ENCODE measurements at regions not wholly inside any gene's neighbourhood (a gene's known extent, or its start where the extent isn't known, plus 50 kb on each side); places are given as distances from the start of the nearest gene placed in this dataset.

DNA sequence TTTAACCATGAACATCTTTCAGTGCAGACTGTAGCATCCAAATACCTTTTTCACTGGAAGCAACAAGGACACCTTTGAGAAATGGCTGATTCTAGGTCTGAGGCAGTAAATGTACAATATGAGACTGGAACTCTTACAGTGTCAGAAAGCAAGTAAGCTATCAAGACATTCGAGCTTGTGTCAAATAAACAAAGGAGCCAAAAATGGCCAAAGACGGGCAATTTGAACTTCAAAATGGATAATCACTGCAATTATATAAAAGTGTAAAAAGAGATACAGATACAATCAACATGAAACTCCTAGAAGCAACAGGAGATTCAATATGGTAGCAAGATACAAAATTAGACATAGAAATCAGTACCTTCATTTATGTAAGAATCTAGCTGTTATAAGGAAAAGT is 138.5 kb upstream of the CCDC54 start:
- TF ChIP-seq POU2F2 (IDR thresholded peaks at IDR 0.05; ENCODE audit: low read depth, low read length) (no peak), SPI1 (IDR thresholded peaks at IDR 0.05; ENCODE audit: low read depth, low read length) (no peak), TAF1 (IDR thresholded peaks at IDR 0.05; ENCODE audit: low read depth, low read length) (no peak), PAX5 (IDR thresholded peaks at IDR 0.05; ENCODE audit: insufficient read depth, low read length, severe bottlenecking) (no peak), POLR2A (IDR thresholded peaks at IDR 0.05; ENCODE audit: low read depth, low read length) (no peak)
- FAIRE-seq (no peak), DNase-seq (ENCODE audit: insufficient read length, low spot score) (no peak)

DNA sequence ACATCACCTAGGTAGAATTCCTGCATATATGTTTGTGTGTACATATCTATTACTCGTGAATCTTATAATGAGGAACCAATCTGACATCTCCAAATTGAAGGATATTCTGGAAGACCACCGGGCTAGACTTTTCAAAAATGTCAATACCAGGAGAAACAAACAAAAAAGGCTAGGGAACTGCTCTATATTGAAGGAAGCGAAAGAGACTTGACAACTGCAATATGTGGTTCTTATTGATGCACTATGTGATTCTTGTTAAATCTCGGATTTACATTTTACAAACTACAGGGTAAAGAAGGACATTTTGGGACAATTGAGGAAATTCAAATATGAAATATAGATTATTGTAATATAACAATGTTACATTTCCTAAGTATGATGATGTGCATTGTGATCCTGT is 137.5 kb upstream of the CCDC54 start:
- no peak for FAIRE-seq
- DNase-seq (ENCODE audit: insufficient read length, low spot score), result no peak
- TF ChIP-seq POLR2AphosphoS5 (IDR thresholded peaks at IDR 0.05; ENCODE audit: low read depth, low read length) (no peak), POU2F2 (IDR thresholded peaks at IDR 0.05; ENCODE audit: low read depth, low read length) (no peak), SPI1 (IDR thresholded peaks at IDR 0.05; ENCODE audit: low read depth, low read length) (no peak), PAX5 (IDR thresholded peaks at IDR 0.05; ENCODE audit: insufficient read depth, low read length, severe bottlenecking) (no peak), POLR2A (IDR thresholded peaks at IDR 0.05; ENCODE audit: low read depth, low read length) (no peak), TAF1 (IDR thresholded peaks at IDR 0.05; ENCODE audit: low read depth, low read length) (no peak)

DNA sequence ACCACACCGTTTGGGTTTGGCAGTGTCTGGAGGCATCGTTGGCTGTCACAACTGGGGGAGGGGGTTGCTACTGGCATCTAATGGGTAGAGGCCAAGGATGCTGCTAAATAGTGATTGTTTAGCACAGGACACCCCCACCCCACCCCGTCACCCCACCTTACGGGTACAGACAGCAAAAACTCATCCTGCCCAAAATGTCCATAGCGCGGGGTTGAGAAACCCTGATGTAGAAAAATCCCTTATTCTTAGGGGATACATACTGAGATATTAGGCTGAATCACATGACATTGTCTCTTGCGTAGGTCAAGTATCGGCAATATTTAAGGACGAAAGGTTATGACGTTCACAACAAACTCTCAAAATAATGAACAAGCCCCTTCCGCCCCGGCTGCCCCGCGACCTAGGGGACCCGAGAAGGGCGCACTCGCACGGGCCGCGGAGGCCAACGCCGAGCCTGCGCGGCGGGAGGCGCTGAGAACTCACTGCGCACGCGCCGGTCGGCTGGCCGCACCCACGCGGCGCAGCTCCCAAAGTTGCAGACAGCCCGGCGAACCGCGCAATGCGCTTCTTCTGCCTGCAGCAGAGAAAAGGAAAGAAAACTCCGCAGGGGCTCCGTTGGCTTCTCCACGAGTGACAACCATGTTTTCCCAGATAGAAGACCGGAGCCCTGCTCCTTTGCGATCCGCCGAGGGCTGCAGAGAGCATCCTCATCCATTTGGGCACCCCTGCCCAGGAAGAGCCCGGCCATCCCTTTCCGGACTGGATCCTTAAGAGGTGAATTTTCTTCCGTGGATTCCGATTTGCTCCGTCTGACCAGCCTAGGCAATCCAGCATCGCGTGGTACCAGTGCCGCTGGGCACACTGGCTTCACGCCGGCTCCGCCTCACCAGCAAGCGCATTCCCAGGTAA is 136.8 kb upstream of the CCDC54 start:
- DNase-seq (ENCODE audit: insufficient read length, low spot score), result peak; percentile 68
- TF ChIP-seq TAF1 (IDR thresholded peaks at IDR 0.05; ENCODE audit: low read depth, low read length) (no peak), SPI1 (IDR thresholded peaks at IDR 0.05; ENCODE audit: low read depth, low read length) (no peak)
- FAIRE-seq, result peak; percentile 98

DNA sequence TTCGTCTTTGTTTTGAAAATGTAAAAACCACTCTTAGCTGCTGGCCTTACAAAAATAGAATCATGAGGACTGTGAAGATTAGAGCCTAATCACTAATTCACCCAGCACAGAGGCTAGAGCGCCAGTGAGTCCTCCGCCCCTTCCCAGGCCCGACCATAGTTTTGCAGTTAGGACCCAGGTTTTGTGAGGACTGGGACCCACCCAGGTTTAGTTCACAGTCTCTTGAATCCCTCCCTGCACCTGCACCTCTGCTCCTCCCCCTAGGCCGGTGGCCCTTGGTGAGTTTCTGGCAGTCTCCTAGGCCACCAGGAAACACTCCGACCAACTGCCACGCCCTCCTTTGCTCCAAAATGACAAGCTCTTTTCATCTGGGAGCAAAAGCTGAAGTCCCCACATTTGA is 136.0 kb upstream of the CCDC54 start:
- peak; percentile 16 for FAIRE-seq
- no peak for DNase-seq (ENCODE audit: insufficient read length, low spot score)
- TF ChIP-seq TAF1 (IDR thresholded peaks at IDR 0.05; ENCODE audit: low read depth, low read length) (no peak), SPI1 (IDR thresholded peaks at IDR 0.05; ENCODE audit: low read depth, low read length) (no peak), POU2F2 (IDR thresholded peaks at IDR 0.05; ENCODE audit: low read depth, low read length) (no peak), PAX5 (IDR thresholded peaks at IDR 0.05; ENCODE audit: insufficient read depth, low read length, severe bottlenecking) (no peak), POLR2AphosphoS5 (IDR thresholded peaks at IDR 0.05; ENCODE audit: low read depth, low read length) (no peak)

DNA sequence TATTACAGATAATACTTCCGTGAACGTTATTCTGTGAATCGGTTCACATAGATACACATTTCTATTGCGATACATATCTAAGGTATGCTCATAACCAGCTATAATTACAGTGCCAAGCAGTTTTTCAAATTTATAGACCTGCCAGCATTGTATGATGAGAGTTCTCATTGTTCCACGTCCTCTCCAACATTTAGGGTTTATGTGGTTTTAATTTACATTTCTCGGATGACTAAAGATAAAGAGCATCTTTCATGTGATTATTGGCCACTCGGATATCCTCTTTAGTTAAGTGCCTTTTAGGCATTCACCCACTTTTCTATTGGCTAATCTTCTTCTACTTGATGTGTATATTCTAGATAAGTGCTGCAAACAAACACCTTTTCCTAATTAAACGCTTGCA is 134.7 kb upstream of the CCDC54 start:
- TF ChIP-seq PAX5 (IDR thresholded peaks at IDR 0.05; ENCODE audit: insufficient read depth, low read length, severe bottlenecking) (no peak), POU2F2 (IDR thresholded peaks at IDR 0.05; ENCODE audit: low read depth, low read length) (no peak), POLR2AphosphoS5 (IDR thresholded peaks at IDR 0.05; ENCODE audit: low read depth, low read length) (no peak), TAF1 (IDR thresholded peaks at IDR 0.05; ENCODE audit: low read depth, low read length) (no peak), SPI1 (IDR thresholded peaks at IDR 0.05; ENCODE audit: low read depth, low read length) (no peak), POLR2A (IDR thresholded peaks at IDR 0.05; ENCODE audit: low read depth, low read length) (no peak)
- FAIRE-seq (no peak), DNase-seq (ENCODE audit: insufficient read length, low spot score) (no peak)

DNA sequence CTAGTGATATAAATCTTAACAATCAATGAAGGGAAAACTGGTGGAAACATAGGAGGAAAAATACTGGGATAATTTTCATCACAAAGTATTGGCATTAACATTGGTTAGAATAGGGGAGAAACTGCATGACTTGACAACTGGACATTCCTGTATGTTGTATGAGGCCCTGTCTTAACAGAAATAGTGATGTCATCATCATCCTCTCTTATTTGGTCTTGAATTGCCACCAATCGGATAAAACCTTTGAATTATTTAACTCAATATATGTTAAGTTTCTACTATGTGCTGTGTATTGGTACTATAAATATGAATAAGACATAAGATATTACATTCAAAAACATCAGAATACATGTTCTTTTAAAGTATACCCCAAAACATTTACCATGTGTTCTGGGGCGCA is 130.1 kb upstream of the CCDC54 start:
- no peak for TF ChIP-seq TAF1 (IDR thresholded peaks at IDR 0.05; ENCODE audit: low read depth, low read length)
- no peak for TF ChIP-seq POU2F2 (IDR thresholded peaks at IDR 0.05; ENCODE audit: low read depth, low read length)
- TF ChIP-seq PAX5 (IDR thresholded peaks at IDR 0.05; ENCODE audit: insufficient read depth, low read length, severe bottlenecking), result no peak
- TF ChIP-seq POLR2AphosphoS5 (IDR thresholded peaks at IDR 0.05; ENCODE audit: low read depth, low read length), result no peak
- no peak for TF ChIP-seq SPI1 (IDR thresholded peaks at IDR 0.05; ENCODE audit: low read depth, low read length)
- no peak for TF ChIP-seq POLR2A (IDR thresholded peaks at IDR 0.05; ENCODE audit: low read depth, low read length)
- DNase-seq (ENCODE audit: insufficient read length, low spot score) (no peak), FAIRE-seq (no peak)

DNA sequence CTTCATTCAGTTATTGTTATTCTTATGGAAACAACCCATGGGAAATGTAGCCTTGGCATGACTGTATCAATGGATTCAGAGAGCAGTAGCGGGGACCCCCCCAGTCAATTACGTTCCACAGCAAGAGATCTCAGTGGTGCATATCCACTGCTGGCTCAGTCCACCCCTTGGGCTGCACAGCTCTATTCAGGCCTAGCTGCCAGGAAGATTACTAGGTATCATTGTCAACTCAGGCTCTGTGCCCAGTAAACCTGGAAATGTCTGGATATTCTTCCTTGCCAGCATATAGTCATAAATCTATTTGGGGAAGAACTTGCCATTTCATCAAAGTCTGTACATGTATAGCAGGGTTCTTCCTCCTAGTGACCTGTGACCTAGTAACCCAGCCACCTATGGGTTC is 128.1 kb upstream of the CCDC54 start:
- no peak for FAIRE-seq
- no peak for DNase-seq (ENCODE audit: insufficient read length, low spot score)
- TF ChIP-seq POLR2A (IDR thresholded peaks at IDR 0.05; ENCODE audit: low read depth, low read length) (no peak), PAX5 (IDR thresholded peaks at IDR 0.05; ENCODE audit: insufficient read depth, low read length, severe bottlenecking) (no peak), POLR2AphosphoS5 (IDR thresholded peaks at IDR 0.05; ENCODE audit: low read depth, low read length) (no peak)

DNA sequence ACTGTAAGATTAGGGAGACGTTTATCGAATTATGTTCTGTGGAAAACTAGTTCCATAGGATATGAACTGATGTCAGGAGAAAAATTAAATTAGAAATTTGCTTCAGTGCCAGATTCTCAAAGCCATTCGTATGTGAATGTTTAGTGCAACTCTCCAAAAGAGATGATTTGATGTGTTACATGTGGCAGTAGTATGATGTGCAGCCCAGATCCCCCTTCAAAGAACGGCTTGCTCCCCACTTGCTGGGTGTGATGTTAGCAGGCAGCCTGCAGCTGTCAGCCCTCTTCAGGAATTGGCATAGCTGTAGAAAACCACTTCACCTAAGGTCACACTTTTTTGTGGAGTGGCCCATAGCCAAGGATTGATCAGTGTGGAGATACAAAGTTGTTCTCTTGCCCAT is 127.0 kb upstream of the CCDC54 start:
- FAIRE-seq (no peak), DNase-seq (ENCODE audit: insufficient read length, low spot score) (no peak)
- TF ChIP-seq POLR2A (IDR thresholded peaks at IDR 0.05; ENCODE audit: low read depth, low read length), result no peak
- no peak for TF ChIP-seq POLR2AphosphoS5 (IDR thresholded peaks at IDR 0.05; ENCODE audit: low read depth, low read length)
- no peak for TF ChIP-seq SPI1 (IDR thresholded peaks at IDR 0.05; ENCODE audit: low read depth, low read length)
- no peak for TF ChIP-seq POU2F2 (IDR thresholded peaks at IDR 0.05; ENCODE audit: low read depth, low read length)
- TF ChIP-seq TAF1 (IDR thresholded peaks at IDR 0.05; ENCODE audit: low read depth, low read length), result no peak
- TF ChIP-seq PAX5 (IDR thresholded peaks at IDR 0.05; ENCODE audit: insufficient read depth, low read length, severe bottlenecking), result no peak

DNA sequence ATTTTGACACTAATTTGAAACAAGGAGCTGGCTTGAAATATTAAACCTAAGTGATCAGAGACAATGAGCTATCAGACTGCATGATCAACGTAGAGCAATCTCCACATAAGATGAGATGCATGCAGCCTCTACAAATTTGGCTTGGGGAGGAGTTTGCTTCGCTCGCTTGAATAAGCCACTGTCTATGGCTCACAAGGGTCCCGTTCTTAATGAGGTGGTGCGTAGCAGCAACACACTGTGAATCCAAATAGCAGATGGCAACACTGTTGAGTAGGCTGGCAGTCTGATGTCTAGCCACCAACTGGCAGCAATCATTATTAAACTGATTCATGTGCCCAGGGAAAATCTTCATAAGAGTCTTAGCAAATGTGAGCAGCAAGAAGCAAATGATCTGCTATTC is 125.4 kb upstream of the CCDC54 start:
- no peak for DNase-seq (ENCODE audit: insufficient read length, low spot score)
- no peak for FAIRE-seq
- no peak for TF ChIP-seq POLR2AphosphoS5 (IDR thresholded peaks at IDR 0.05; ENCODE audit: low read depth, low read length)
- no peak for TF ChIP-seq TAF1 (IDR thresholded peaks at IDR 0.05; ENCODE audit: low read depth, low read length)
- no peak for TF ChIP-seq SPI1 (IDR thresholded peaks at IDR 0.05; ENCODE audit: low read depth, low read length)
- no peak for TF ChIP-seq POU2F2 (IDR thresholded peaks at IDR 0.05; ENCODE audit: low read depth, low read length)
- no peak for TF ChIP-seq POLR2A (IDR thresholded peaks at IDR 0.05; ENCODE audit: low read depth, low read length)
- TF ChIP-seq PAX5 (IDR thresholded peaks at IDR 0.05; ENCODE audit: insufficient read depth, low read length, severe bottlenecking), result no peak

DNA sequence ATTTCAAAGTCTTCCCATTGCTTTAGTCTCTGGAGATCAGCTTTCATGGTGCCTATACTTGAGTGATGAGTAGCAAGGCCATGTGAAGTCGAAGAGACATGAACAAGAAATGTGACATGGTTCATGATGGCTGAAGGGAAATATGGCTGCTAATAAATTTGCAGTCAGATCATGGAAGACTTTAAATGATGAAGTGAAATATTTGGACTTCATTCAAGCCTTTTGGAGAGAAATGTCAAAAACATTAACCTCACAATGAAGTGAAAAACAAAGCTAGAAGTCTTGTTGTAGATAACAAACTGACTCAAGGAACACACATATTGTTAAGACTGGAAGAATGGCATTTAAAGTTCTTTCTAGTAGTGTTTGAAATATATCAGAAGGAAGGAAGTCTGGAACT is 120.3 kb upstream of the CCDC54 start:
- no peak for FAIRE-seq
- no peak for DNase-seq (ENCODE audit: insufficient read length, low spot score)
- TF ChIP-seq SPI1 (IDR thresholded peaks at IDR 0.05; ENCODE audit: low read depth, low read length), result no peak
- TF ChIP-seq POLR2A (IDR thresholded peaks at IDR 0.05; ENCODE audit: low read depth, low read length), result no peak
- TF ChIP-seq POLR2AphosphoS5 (IDR thresholded peaks at IDR 0.05; ENCODE audit: low read depth, low read length), result no peak
- TF ChIP-seq TAF1 (IDR thresholded peaks at IDR 0.05; ENCODE audit: low read depth, low read length), result no peak
- no peak for TF ChIP-seq POU2F2 (IDR thresholded peaks at IDR 0.05; ENCODE audit: low read depth, low read length)
- TF ChIP-seq PAX5 (IDR thresholded peaks at IDR 0.05; ENCODE audit: insufficient read depth, low read length, severe bottlenecking), result no peak

All from GM12891 (cell line).